Mucosa of descending colon (tissue), 3 donors: ENCODE measurements at regions not wholly inside any gene's neighbourhood (a gene's known extent, or its start where the extent isn't known, plus 50 kb on each side); places are given as distances from the start of the nearest gene placed in this dataset.

Experiments
- ATAC-seq: fragments of 200-7000 bp; cut with Tn5 transposase; one replicate; pipeline ENCODE4 v1.9.1; 2020; ENCODE audit warnings: mild to moderate bottlenecking, moderate library complexity
- DNase-seq, 3 donors: peaks; one replicate each; pipeline ENCODE4 v3.0.0-alpha.2; 2020
- H3K36me3 ChIP-seq: fragments of 200-600 bp; one replicate; pipeline ENCODE4 v1.8.0; 2021; ENCODE audit warnings: low read depth, mild to moderate bottlenecking
- H3K4me1 ChIP-seq: fragments of 200-600 bp; one replicate; pipeline ENCODE4 v1.8.0; 2021; ENCODE audit warnings: low read depth, mild to moderate bottlenecking
- H3K4me3 ChIP-seq: fragments of 200-600 bp; one replicate; pipeline ENCODE4 v1.8.0; 2021; ENCODE audit warnings: mild to moderate bottlenecking
- H3K9me3 ChIP-seq: fragments of 200-600 bp; one replicate; pipeline ENCODE4 v1.8.0; 2021; ENCODE audit warnings: mild to moderate bottlenecking
- intact Hi-C, 2 donors: fragments of 100-400 bp; cut with DNase I in 1 of 2; cut with micrococcal nuclease in 1 of 2; formaldehyde crosslinking; loops; one replicate each; pipeline versions ENCODE4 v1.11.0 to v1.11.1; 2022; cut with DNase I, micrococcal nuclease
- TF ChIP-seq, protein P1 (sequence below): fragments of 200-600 bp; IDR thresholded peaks from one replicate; pipeline ENCODE4 v1.8.0; 2022; ENCODE audit warnings: antibody characterized with exemption, mild to moderate bottlenecking
- donor health status: DM: no; HTN: no; CAD: no; lungs with moderate emphysema.
- donor health status: DM: no; HTN: no; CAD: no.
- donor health status: DM: no; HTN: yes; CAD: no.

DNA sequence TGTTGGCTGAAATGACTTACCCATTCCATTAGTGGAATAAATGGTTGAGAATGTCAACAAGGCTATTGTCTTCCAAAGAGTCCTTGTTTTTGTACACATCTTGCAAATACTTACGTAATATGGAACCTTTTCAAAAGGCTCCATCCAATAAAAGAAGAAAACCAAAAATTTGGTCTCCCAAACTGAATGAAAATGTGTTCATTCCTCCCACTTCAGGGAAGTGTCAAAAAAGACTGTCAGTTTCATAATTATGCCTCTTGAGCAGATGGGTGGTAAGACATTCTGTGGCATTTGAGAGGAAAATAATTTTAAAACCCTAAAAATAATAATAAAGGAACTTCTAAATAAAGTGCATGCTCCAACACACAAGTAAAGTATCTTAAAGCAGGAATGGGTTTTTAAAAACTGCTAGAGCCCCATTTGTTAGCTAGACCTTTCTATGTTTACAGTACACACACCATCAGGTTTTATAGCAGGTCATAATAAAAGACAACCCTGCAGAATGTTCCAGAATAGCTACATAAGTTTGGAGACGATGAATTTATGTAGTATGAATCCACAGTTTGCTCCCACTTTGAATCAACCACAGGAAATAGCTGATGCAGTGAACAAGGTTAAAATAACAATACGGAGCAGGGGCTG, 843.7 kb downstream of the LRRTM4 start:
- ATAC-seq (peak; percentile 75), DNase-seq (no peak)
- H3K4me3 ChIP-seq = no peak overlapping the region
- intact Hi-C loops = no loop called here
- no peaks in the 10 kb centered on the region for H3K36me3 ChIP-seq
- peaks cover 7% of the 10 kb centered on the region for H3K4me1 ChIP-seq
- TF ChIP-seq, protein P1, sequence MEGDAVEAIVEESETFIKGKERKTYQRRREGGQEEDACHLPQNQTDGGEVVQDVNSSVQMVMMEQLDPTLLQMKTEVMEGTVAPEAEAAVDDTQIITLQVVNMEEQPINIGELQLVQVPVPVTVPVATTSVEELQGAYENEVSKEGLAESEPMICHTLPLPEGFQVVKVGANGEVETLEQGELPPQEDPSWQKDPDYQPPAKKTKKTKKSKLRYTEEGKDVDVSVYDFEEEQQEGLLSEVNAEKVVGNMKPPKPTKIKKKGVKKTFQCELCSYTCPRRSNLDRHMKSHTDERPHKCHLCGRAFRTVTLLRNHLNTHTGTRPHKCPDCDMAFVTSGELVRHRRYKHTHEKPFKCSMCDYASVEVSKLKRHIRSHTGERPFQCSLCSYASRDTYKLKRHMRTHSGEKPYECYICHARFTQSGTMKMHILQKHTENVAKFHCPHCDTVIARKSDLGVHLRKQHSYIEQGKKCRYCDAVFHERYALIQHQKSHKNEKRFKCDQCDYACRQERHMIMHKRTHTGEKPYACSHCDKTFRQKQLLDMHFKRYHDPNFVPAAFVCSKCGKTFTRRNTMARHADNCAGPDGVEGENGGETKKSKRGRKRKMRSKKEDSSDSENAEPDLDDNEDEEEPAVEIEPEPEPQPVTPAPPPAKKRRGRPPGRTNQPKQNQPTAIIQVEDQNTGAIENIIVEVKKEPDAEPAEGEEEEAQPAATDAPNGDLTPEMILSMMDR = no peak
- no peaks in the 10 kb centered on the region for H3K9me3 ChIP-seq

DNA sequence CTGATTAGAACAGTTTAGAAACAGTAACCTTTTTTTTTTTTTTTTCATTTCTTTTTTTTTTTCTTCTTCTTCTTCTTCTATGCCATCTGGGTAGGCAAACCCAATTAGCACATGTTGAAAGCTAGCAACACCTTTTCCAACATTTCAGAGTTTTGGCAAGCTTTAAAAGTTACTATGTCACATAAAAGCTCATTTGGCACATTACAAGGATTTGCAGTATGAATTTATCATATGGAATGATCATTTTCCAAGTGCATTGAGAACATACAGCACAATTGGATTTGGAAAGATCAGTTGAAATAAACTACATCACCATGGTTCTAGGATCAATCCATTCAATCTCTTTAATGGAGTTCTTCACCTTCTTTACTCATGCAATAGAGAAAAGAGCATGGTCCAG, 847.0 kb downstream of the LRRTM4 start:
- Histone ChIP-seq H3K4me3 (no peak overlapping the region), H3K36me3 (no peaks in the 10 kb centered on the region), H3K4me1 (peaks cover 13% of the 10 kb centered on the region), H3K9me3 (no peaks in the 10 kb centered on the region)
- no peak for ATAC-seq
- no peak for DNase-seq
- TF ChIP-seq, protein P1 = no peak
- intact Hi-C loops = no loop called here

DNA sequence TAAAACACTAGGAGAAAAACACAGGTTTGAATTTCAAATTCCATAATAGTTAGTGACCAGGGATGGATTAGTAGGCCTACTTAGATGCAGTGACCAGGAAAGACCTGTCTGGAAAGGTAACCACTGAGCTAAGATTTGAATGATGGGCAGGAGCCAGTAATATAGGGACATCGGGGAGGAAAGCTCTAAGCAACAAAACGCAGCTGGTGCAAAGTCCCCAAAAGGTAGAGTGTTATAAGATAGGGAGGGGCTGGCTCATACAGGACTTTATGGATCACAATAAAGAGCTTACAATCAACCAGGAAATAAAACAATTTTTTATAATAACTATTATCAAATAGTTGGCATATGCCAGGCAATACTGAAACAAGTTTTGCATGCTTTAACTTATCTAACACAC, 849.4 kb downstream of the LRRTM4 start:
- Histone ChIP-seq H3K4me1 (peaks cover 16% of the 10 kb centered on the region), H3K9me3 (no peaks in the 10 kb centered on the region), H3K36me3 (no peaks in the 10 kb centered on the region), H3K4me3 (no peak overlapping the region)
- TF ChIP-seq, protein P1 = no peak
- intact Hi-C loops = no loop called here
- ATAC-seq = peak; percentile 99
- peak in 1 of 3 donors; percentile 64 for DNase-seq

DNA sequence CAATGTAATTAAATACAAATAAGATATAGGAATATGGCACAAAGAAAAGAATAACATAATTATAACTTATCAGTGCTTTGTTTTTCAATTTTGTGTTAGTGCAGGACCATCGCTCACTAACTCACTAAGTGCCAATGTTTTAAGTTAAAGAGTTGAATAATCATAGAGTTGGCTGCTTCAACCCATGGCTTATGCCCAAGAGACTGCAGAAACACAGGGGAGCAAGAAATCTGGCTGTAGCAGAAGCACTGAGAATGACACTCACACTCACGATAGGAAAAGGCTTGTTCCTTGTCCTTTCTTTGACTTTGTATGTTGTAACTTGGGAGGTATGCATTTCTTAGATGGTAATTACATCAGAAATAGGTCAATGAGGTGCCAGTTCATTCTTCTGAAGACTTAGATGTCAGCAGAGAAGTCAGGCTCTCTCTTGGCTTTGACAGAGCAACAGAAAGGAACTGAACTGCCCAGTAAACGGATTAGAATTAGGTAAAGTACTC, 852.2 kb downstream of the LRRTM4 start:
- TF ChIP-seq, protein P1 = no peak
- peaks cover 22% of the 10 kb centered on the region for H3K4me1 ChIP-seq
- no peaks in the 10 kb centered on the region for H3K36me3 ChIP-seq
- no peak overlapping the region for H3K4me3 ChIP-seq
- no peaks in the 10 kb centered on the region for H3K9me3 ChIP-seq
- DNase-seq (no peak), ATAC-seq (no peak)
- intact Hi-C loops = no loop called here

DNA sequence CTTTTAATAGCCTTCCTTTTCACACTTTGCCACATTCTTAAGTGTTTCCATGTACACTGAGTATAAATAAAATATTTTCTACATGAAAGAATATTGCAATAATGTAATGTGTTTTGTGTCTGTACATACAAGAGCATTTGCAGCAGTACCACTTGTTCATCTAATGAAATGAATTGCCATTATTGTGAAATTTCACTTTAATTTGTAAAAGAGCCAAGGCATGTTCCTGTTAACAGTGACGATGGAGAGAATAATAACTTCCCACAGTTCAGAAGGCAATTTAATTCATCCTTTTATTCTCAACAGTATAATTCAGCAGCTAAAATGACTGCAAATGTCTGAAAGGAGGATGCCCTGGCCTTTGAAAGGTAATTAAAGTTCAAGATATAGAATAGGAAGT, 853.9 kb downstream of the LRRTM4 start:
- no peaks in the 10 kb centered on the region for H3K36me3 ChIP-seq
- TF ChIP-seq, protein P1 = no peak
- intact Hi-C loops = no loop called here
- ATAC-seq (no peak), DNase-seq (no peak)
- H3K9me3 ChIP-seq = no peaks in the 10 kb centered on the region
- peaks cover 15% of the 10 kb centered on the region for H3K4me1 ChIP-seq
- no peak overlapping the region for H3K4me3 ChIP-seq
